GM12878 (cell line): ENCODE measurements at regions not wholly inside any gene's neighbourhood (a gene's known extent, or its start where the extent isn't known, plus 50 kb on each side); places are given as distances from the start of the nearest gene placed in this dataset.

Experiments used
- ATAC-seq: fragments of 200-7000 bp; cut with Tn5 transposase; 3 replicates; pipeline ENCODE4 v1.9.1; 2020; ENCODE audit warnings: mild to moderate bottlenecking, moderate library complexity
- BruUV-seq: library from RNA; stranded (reverse); fragments of 400-500 nt; replicated peaks from 2 replicates; lab custom pipeline; 2021; lab: Mats Ljungman, UMichigan
- CTCF ChIA-PET: fragments of 300-600 bp; sonication (Branson Sonifier 250); formaldehyde crosslinking; extraction: SDS; loops from one replicate; lab custom pipeline; 2021; ENCODE audit warnings: inconsistent platforms; lab: Yijun Ruan, JAX
- POLR2A ChIA-PET: fragments of 350-600 bp; formaldehyde crosslinking; extraction: SDS; loops from one replicate; lab custom pipeline; 2021; ENCODE audit warnings: inconsistent platforms; lab: Charles Lee
- RAD21 ChIA-PET: fragments of 300-600 bp; sonication (Branson Sonifier 250); formaldehyde crosslinking; loops from one replicate; lab custom pipeline; 2023; ENCODE audit warnings: antibody characterized with exemption; ENCODE audit not compliant: unreplicated experiment; lab: Charles Lee
- SMC1A ChIA-PET: fragments of 300-600 bp; sonication (Branson Sonifier 250); formaldehyde crosslinking; loops from one replicate; lab custom pipeline; 2023; ENCODE audit not compliant: unreplicated experiment, uncharacterized antibody; lab: Charles Lee
- DNase-seq: peaks from one replicate; pipeline ENCODE4 v3.0.0-alpha.2; 2011; ENCODE audit warnings: low read depth, low spot score
- FAIRE-seq: peaks from 3 replicates; lab custom pipeline; 2011; peaks lifted over from hg19 to GRCh38; lab: Jason Lieb, UNC
- H2AFZ ChIP-seq: 2 replicates; pipeline ENCODE4 v1.6.0; 2011; ENCODE audit warnings: low read depth, low read length, control low read depth; ENCODE audit not compliant: control insufficient read depth
- H3K27ac ChIP-seq: 2 replicates; pipeline ENCODE4 v1.5.1; 2011; ENCODE audit warnings: control low read depth; ENCODE audit not compliant: control insufficient read depth, insufficient read depth
- H3K27me3 ChIP-seq, 2 experiments: replicated peaks in 1 of 2; 2 replicates each; pipeline versions ENCODE4 v1.6.0 to v1.6.1; 2011; ENCODE audit warnings: low read length in 1 of 2; ENCODE audit not compliant: control insufficient read depth in 2 of 2, insufficient read depth in 2 of 2
- H3K36me3 ChIP-seq, 2 experiments: 2 replicates each; pipeline ENCODE4 v1.5.1; 2011; ENCODE audit warnings: low read length in 1 of 2; ENCODE audit not compliant: control insufficient read depth in 2 of 2, insufficient read depth in 2 of 2
- H3K4me1 ChIP-seq: 2 replicates; pipeline ENCODE4 v1.6.1; 2011; ENCODE audit warnings: mild to moderate bottlenecking, low read length, moderate library complexity, mixed read lengths; ENCODE audit not compliant: control insufficient read depth, insufficient read depth
- H3K4me2 ChIP-seq: 2 replicates; pipeline ENCODE4 v1.6.0; 2011; ENCODE audit warnings: control low read depth; ENCODE audit not compliant: control insufficient read depth, insufficient read depth
- H3K4me3 ChIP-seq: fragments of 200-600 bp; sonication (generic); 2 replicates; pipeline ENCODE4 v1.5.1; 2016
- H3K79me2 ChIP-seq: 2 replicates; pipeline ENCODE4 v1.6.0; 2011; ENCODE audit warnings: low read length; ENCODE audit not compliant: control insufficient read depth, insufficient read depth
- H3K9ac ChIP-seq: 2 replicates; pipeline ENCODE4 v1.8.0; 2011; ENCODE audit warnings: low read length, control low read depth, mixed read lengths; ENCODE audit not compliant: control insufficient read depth, insufficient read depth
- H3K9me3 ChIP-seq: replicated peaks from 3 replicates; pipeline ENCODE4 v1.5.1; 2011; ENCODE audit warnings: mild to moderate bottlenecking, low read length; ENCODE audit not compliant: control insufficient read depth, insufficient read depth
- H4K20me1 ChIP-seq: 2 replicates; pipeline ENCODE4 v1.6.0; 2011; ENCODE audit not compliant: control insufficient read depth, insufficient read depth
- CHD4 ChIP-seq: fragments of 200-600 bp; sonication (generic); IDR thresholded peaks from 2 replicates; pipeline ENCODE4 v1.6.1; 2016; ENCODE audit warnings: mild to moderate bottlenecking
- CREM ChIP-seq: IDR thresholded peaks from 2 replicates; pipeline ENCODE4 v1.6.1; 2014; ENCODE audit warnings: antibody characterized with exemption, low read depth
- HDAC2 ChIP-seq: fragments of 200-600 bp; sonication (generic); IDR thresholded peaks from 2 replicates; pipeline ENCODE4 v1.6.1; 2017
- KDM1A ChIP-seq: fragments of 200-600 bp; sonication (generic); IDR thresholded peaks from 2 replicates; pipeline ENCODE4 v1.6.1; 2016; ENCODE audit warnings: borderline replicate concordance
- LARP7 ChIP-seq: fragments of 450-650 bp; IDR thresholded peaks from 2 replicates; pipeline ENCODE4 v1.6.1; 2017; ENCODE audit warnings: mild to moderate bottlenecking
- SREBF2 ChIP-seq: IDR thresholded peaks from 2 replicates; pipeline ENCODE4 v1.6.1; 2012; ENCODE audit warnings: mild to moderate bottlenecking, low read length
- TBL1XR1 ChIP-seq: IDR thresholded peaks from 2 replicates; pipeline ENCODE4 v1.6.1; 2012; ENCODE audit warnings: low read depth, low read length, improper control_type of control experiment
- ZNF217 ChIP-seq: fragments of 450-650 bp; IDR thresholded peaks from 2 replicates; pipeline ENCODE4 v1.6.1; 2017; ENCODE audit warnings: antibody characterized with exemption, mild to moderate bottlenecking
- ZZZ3 ChIP-seq: IDR thresholded peaks from 2 replicates; pipeline ENCODE4 v1.6.1; 2011; ENCODE audit warnings: low read depth; ENCODE audit not compliant: control insufficient read depth, insufficient read length
- WGBS: methylation state at CpG from one replicate; pipeline ENCODE4 v1.1.6; 2016; ENCODE audit warnings: low lambda C conversion rate; ENCODE audit not compliant: insufficient replicate concordance, insufficient coverage; ENCODE audit errors: missing lambda C conversion rate; 5-methylcytosine and 5-hydroxymethylcytosine counted together
- in situ Hi-C: fragments of 300-500 bp; cut with MboI; formaldehyde crosslinking; loops from 9 replicates; pipeline ENCODE4 v1.14.3; 2018; ENCODE audit warnings: mixed read lengths
- intact Hi-C: fragments of 100-400 bp; cut with micrococcal nuclease; formaldehyde crosslinking; loops from one replicate; pipeline ENCODE4 v1.14.2; 2022; ENCODE audit not compliant: unreplicated experiment
- TF ChIP-seq, protein P1 (sequence below): fragments of 450-650 bp; IDR thresholded peaks from 2 replicates; pipeline ENCODE4 v1.6.1; 2016; ENCODE audit warnings: mild to moderate bottlenecking
- TF ChIP-seq, protein P2 (sequence below): IDR thresholded peaks from 2 replicates; pipeline ENCODE4 v1.6.1; 2011; ENCODE audit warnings: mild to moderate bottlenecking, low read depth, low read length, moderate library complexity; ENCODE audit not compliant: insufficient replicate concordance
- TF ChIP-seq, protein P3 (sequence below): IDR thresholded peaks from 2 replicates; pipeline ENCODE4 v1.6.1; 2012; ENCODE audit warnings: low read length, inconsistent platforms

DNA sequence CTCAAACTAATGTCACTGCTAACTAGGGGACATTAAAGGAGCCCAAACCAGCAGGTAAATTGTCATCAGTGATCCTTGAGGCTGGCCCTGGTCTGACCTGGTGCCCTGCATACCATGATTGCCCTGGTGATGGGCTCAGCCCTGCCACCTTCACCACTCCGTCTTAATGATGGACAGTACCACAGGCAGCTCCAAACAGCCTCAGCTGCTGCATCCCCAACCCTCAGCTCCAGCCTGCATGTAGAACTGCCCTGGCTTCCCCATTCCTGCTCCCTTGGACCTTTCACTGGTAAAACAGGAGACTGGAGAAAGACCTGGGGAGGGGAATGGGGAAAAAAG, 190.0 kb downstream of the GAS1 start (continued):
- TF ChIP-seq, protein P1, sequence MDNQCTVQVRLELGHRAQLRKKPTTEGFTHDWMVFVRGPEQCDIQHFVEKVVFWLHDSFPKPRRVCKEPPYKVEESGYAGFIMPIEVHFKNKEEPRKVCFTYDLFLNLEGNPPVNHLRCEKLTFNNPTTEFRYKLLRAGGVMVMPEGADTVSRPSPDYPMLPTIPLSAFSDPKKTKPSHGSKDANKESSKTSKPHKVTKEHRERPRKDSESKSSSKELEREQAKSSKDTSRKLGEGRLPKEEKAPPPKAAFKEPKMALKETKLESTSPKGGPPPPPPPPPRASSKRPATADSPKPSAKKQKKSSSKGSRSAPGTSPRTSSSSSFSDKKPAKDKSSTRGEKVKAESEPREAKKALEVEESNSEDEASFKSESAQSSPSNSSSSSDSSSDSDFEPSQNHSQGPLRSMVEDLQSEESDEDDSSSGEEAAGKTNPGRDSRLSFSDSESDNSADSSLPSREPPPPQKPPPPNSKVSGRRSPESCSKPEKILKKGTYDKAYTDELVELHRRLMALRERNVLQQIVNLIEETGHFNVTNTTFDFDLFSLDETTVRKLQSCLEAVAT, result no peak
- TF ChIP-seq, protein P2, sequence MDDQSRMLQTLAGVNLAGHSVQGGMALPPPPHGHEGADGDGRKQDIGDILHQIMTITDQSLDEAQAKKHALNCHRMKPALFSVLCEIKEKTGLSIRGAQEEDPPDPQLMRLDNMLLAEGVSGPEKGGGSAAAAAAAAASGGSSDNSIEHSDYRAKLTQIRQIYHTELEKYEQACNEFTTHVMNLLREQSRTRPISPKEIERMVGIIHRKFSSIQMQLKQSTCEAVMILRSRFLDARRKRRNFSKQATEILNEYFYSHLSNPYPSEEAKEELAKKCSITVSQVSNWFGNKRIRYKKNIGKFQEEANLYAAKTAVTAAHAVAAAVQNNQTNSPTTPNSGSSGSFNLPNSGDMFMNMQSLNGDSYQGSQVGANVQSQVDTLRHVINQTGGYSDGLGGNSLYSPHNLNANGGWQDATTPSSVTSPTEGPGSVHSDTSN, result no peak
- no peak for TF ChIP-seq ZZZ3
- no peak for TF ChIP-seq ZNF217
- TF ChIP-seq LARP7, result no peak
- TF ChIP-seq, all 136 proteins: peak for 0

DNA sequence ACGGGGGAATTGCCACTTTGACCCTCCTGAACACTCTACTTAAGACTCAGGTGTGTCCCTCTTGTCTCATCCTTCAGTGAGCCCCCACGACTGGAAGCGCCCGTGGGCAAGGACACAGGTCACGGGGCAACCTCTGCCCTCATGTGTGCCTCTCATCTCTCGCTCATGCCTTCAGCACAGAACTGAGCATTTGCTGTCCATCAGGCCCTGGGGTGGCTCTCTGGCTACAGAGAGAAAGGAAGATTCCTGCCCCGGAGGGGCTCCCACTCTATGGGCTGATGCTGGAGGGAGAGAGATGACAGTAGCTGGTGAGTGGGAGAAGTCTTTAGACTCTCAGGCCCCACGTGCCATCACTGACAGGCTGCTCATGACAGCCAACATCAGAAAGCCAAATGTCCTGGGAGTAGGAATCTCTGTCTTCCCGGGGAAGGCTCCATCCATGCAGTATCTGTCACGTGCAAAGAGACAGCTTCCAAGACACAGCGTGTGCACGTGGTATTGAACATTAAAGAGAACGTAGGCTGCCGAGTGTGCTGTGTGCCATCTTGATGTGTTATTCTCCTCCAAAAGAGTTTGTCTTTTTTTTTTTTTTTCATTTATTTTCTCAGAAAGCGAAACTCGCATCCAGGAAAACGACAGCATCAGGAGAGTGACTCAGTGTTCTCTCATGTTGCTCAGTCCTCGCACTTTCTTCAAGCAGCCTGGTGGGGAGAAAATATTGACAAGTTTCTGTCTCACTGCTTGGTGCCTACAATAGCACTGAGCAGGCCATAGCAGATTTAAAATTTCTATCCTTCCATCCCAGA, 190.5 kb downstream of the GAS1 start:
- POLR2A ChIA-PET, result no interaction called here
- Histone ChIP-seq H3K9ac (no peak overlapping the region), H3K9me3 (no peaks in the 10 kb centered on the region), H3K79me2 (no peaks in the 10 kb centered on the region), H4K20me1 (no peaks in the 10 kb centered on the region), H3K4me3 (no peak overlapping the region), H3K27ac (no peak overlapping the region), H2AFZ (no peak overlapping the region), H3K4me2 (no peak overlapping the region)
- no TSS peak for BruUV-seq
- ATAC-seq (no peak), FAIRE-seq (no peak), DNase-seq (no peak)
- WGBS, result 25% methylated on average over 18 of the region's 18 CpGs
- intact Hi-C loops (no loop called here), in situ Hi-C loops (no loop called here)
- TF ChIP-seq CREM, result no peak
- TF ChIP-seq HDAC2, result no peak
- no peak for TF ChIP-seq CHD4
- TF ChIP-seq KDM1A, result no peak
- no peak for TF ChIP-seq TBL1XR1
- no peak for TF ChIP-seq SREBF2
- TF ChIP-seq, protein P3, sequence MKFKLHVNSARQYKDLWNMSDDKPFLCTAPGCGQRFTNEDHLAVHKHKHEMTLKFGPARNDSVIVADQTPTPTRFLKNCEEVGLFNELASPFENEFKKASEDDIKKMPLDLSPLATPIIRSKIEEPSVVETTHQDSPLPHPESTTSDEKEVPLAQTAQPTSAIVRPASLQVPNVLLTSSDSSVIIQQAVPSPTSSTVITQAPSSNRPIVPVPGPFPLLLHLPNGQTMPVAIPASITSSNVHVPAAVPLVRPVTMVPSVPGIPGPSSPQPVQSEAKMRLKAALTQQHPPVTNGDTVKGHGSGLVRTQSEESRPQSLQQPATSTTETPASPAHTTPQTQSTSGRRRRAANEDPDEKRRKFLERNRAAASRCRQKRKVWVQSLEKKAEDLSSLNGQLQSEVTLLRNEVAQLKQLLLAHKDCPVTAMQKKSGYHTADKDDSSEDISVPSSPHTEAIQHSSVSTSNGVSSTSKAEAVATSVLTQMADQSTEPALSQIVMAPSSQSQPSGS, result no peak
- TF ChIP-seq, all 136 proteins: peak for 0
- Histone ChIP-seq H3K27me3 (no peaks in the 10 kb centered on the region), H3K36me3 (no peaks in the 10 kb centered on the region), H3K4me1 (no peaks in the 10 kb centered on the region)
- ChIA-PET CTCF (no interaction called here), SMC1A (no interaction called here), RAD21 (no interaction called here)
